Endodermal cell (in vitro differentiated cells): ENCODE measurements at regions not wholly inside any gene's neighbourhood (a gene's known extent, or its start where the extent isn't known, plus 50 kb on each side); places are given as distances from the start of the nearest gene placed in this dataset.

Experiments used
- DNase-seq: peaks from one replicate; pipeline ENCODE4 v3.0.0-alpha.2; 2017
- H3K27ac ChIP-seq: 2 replicates; pipeline ENCODE4 v1.5.1; 2013; ENCODE audit warnings: mild to moderate bottlenecking, low read depth, low read length, moderate library complexity
- H3K27me3 ChIP-seq: 2 replicates; pipeline ENCODE4 v1.6.1; 2013; ENCODE audit warnings: mild to moderate bottlenecking, low read length, moderate library complexity; ENCODE audit not compliant: insufficient read depth, control insufficient read depth, poor library complexity, severe bottlenecking
- H3K36me3 ChIP-seq: 2 replicates; pipeline ENCODE4 v1.7.0; 2013; ENCODE audit warnings: mild to moderate bottlenecking, low read length, moderate library complexity; ENCODE audit not compliant: control insufficient read depth, insufficient read depth
- H3K4me1 ChIP-seq: one replicate; pipeline ENCODE4 v1.7.0; 2013; ENCODE audit warnings: low read length; ENCODE audit not compliant: control insufficient read depth, insufficient read depth
- H3K4me3 ChIP-seq: 2 replicates; pipeline ENCODE4 v1.5.1; 2013; ENCODE audit warnings: mild to moderate bottlenecking, low read length, moderate library complexity
- H3K9ac ChIP-seq: 2 replicates; pipeline ENCODE4 v1.6.1; 2013; ENCODE audit warnings: mild to moderate bottlenecking, low read length, moderate library complexity; ENCODE audit not compliant: poor library complexity, severe bottlenecking; ENCODE audit errors: extremely low read depth
- H3K9me3 ChIP-seq: 2 replicates; pipeline ENCODE4 v1.6.1; 2013; ENCODE audit warnings: mild to moderate bottlenecking, low read length, moderate library complexity; ENCODE audit not compliant: control insufficient read depth
- H3K27ac Mint-ChIP-seq: 2 replicates; pipeline ENCODE4 v1.8.0; 2020; ENCODE audit warnings: mixed read lengths
- H3K27me3 Mint-ChIP-seq: 2 replicates; pipeline ENCODE4 v1.8.0; 2021; ENCODE audit warnings: mild to moderate bottlenecking, mixed read lengths; ENCODE audit not compliant: insufficient read depth
- H3K36me3 Mint-ChIP-seq: 2 replicates; pipeline ENCODE4 v1.8.0; 2020; ENCODE audit warnings: low read depth, mixed read lengths
- H3K4me1 Mint-ChIP-seq: 2 replicates; pipeline ENCODE4 v1.8.0; 2020; ENCODE audit warnings: mixed read lengths
- H3K4me3 Mint-ChIP-seq: 2 replicates; pipeline ENCODE4 v1.8.0; 2020; ENCODE audit warnings: mild to moderate bottlenecking, moderate library complexity, mixed read lengths
- H3K9me3 Mint-ChIP-seq: 2 replicates; pipeline ENCODE4 v1.8.0; 2020; ENCODE audit warnings: mild to moderate bottlenecking, mixed read lengths
- CTCF ChIP-seq: fragments of 200-600 bp; sonication (generic); conservative IDR thresholded peaks from 2 replicates; pipeline ENCODE4 v1.5.0; 2021; ENCODE audit warnings: antibody characterized with exemption, mild to moderate bottlenecking
- WGBS, 2 experiments: methylation state at CpG; one replicate each; pipeline versions ENCODE4 v1.1.5 to v1.1.7; 2013; ENCODE audit warnings: missing lambda C conversion rate in 2 of 2, mixed read lengths in 1 of 2; ENCODE audit not compliant: insufficient coverage in 1 of 2, insufficient read length in 1 of 2; 5-methylcytosine and 5-hydroxymethylcytosine counted together

- peaks cover 8% of the 10 kb centered on the region for H3K9me3 Mint-ChIP-seq
- H3K27ac Mint-ChIP-seq: no peak overlapping the region
- H3K9me3 ChIP-seq: no peaks in the 10 kb centered on the region
- no peak overlapping the region for H3K27ac ChIP-seq
- H3K27me3 Mint-ChIP-seq: peaks cover 41% of the 10 kb centered on the region
- DNase-seq: no peak
- H3K4me1 Mint-ChIP-seq: peaks cover 4% of the 10 kb centered on the region
- H3K4me3 Mint-ChIP-seq: no peak overlapping the region
- H3K36me3 Mint-ChIP-seq: peaks cover 21% of the 10 kb centered on the region
- peaks cover 2% of the 10 kb centered on the region for H3K27me3 ChIP-seq
- WGBS, 2 experiments: 93 to 94% methylated on average over 13 to 14 of the region's 14 CpGs
- no peaks in the 10 kb centered on the region for H3K36me3 ChIP-seq
- no peaks in the 10 kb centered on the region for H3K4me1 ChIP-seq
- H3K9ac ChIP-seq: no peak overlapping the region
- no peak overlapping the region for H3K4me3 ChIP-seq
- TF ChIP-seq CTCF: no peak
Measured at GRCh38 chr12:125229878-125230530, 164.8 kb downstream of the AACS start.

- Mint-ChIP-seq H3K27me3 (peaks cover 11% of the 10 kb centered on the region), H3K9me3 (peaks cover 8% of the 10 kb centered on the region), H3K36me3 (peaks cover 18% of the 10 kb centered on the region), H3K4me1 (peaks cover 3% of the 10 kb centered on the region), H3K4me3 (no peak overlapping the region), H3K27ac (no peak overlapping the region)
- Histone ChIP-seq H3K27ac (no peak overlapping the region), H3K9ac (no peak overlapping the region), H3K4me3 (no peak overlapping the region), H3K9me3 (no peaks in the 10 kb centered on the region), H3K27me3 (no peaks in the 10 kb centered on the region), H3K4me1 (no peaks in the 10 kb centered on the region), H3K36me3 (no peaks in the 10 kb centered on the region)
- no peak for TF ChIP-seq CTCF
- WGBS, 2 experiments: 90% methylated on average over 1 of the region's 1 CpG; no CpG with 5 or more reads in 1 of the 2 experiments
- DNase-seq: no peak
Measured at GRCh38 chr12:125233319-125233718, 168.1 kb downstream of the AACS start.

- Mint-ChIP-seq H3K27ac (no peak overlapping the region), H3K27me3 (peaks cover 2% of the 10 kb centered on the region), H3K4me3 (no peak overlapping the region), H3K4me1 (no peaks in the 10 kb centered on the region), H3K9me3 (no peaks in the 10 kb centered on the region), H3K36me3 (peaks cover 4% of the 10 kb centered on the region)
- WGBS, 2 experiments: 89 to 97% methylated on average over 1 to 11 of the region's 11 CpGs
- no peaks in the 10 kb centered on the region for H3K4me1 ChIP-seq
- no peaks in the 10 kb centered on the region for H3K27me3 ChIP-seq
- no peak overlapping the region for H3K9ac ChIP-seq
- no peak for DNase-seq
- H3K9me3 ChIP-seq: no peaks in the 10 kb centered on the region
- H3K36me3 ChIP-seq: no peaks in the 10 kb centered on the region
- no peak for TF ChIP-seq CTCF
- no peak overlapping the region for H3K4me3 ChIP-seq
- no peak overlapping the region for H3K27ac ChIP-seq
Measured at GRCh38 chr12:125239563-125239962, 174.3 kb downstream of the AACS start.
